HG03060 (cell line): ENCODE measurements at regions not wholly inside any gene's neighbourhood (a gene's known extent, or its start where the extent isn't known, plus 50 kb on each side); places are given as distances from the start of the nearest gene placed in this dataset.

Source experiments
- ATAC-seq: cut with Tn5 transposase; IDR thresholded peaks from one replicate; pipeline ENCODE4 v1.9.1; 2021; ENCODE audit warnings: low read depth, moderate number of reproducible peaks; ENCODE audit not compliant: unreplicated experiment

DNA sequence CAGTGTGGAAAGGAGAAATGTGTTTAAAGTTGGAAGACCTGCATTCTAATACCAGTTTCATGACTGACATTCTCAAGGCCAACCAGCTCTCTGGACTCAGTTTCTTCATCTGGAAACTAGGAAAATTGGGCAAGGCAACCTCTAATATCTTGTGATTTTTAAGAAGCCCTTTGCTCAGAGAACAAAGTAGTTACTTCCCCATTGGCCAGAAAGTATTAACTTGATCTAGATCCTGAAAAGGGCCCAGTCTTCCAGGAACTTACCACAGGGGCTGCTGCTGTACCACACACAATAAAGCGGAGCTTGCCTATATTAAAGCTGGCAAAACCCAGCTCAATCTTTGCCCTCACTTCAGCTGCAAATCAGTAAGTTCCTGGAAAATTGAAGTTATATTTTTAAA lies 155.6 kb upstream of the ADO start:
- no peak for ATAC-seq

GRCh38 chr10:62650411-62650810 lies 154.1 kb upstream of the ADO start:
- no peak for ATAC-seq

DNA sequence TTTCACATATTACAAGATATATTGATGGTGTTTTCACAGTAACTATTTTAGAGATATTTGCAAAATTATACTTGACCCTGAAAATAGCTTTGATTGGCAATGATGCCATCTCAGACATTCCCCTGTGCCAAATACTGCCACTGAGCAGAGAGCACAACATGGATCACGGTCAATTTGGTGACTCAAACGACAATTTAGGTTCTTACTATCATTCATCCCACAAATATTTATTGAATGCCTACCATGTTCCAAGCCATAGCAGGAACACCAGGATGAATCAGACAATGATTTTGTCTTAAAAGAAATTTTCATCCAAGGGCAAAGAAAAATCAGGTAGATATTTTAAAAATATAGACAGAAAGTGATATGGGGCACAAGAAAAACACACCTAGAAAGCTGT lies 153.2 kb upstream of the ADO start:
- no peak for ATAC-seq

DNA sequence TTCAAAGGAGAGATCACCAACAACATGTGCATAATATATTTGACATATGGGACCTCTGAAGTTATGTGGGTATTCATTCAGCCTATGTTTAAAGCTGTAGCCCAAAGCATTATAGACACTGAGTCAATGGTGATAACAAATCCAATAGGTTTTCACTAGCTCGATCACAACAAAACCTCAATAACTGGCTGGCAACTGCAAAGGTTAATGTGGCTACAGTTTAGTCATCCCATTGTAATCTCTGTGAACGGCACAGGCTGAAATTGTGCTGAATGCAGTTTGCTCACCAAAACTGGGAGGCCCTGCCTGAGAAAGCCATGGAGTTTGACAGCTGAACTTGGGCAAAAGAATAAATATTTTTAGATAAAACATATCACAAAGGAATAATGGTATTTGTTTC lies 152.4 kb upstream of the ADO start:
- ATAC-seq: no peak

- no peak for ATAC-seq
Measured at GRCh38 chr10:62652564-62652963, 152.0 kb upstream of the ADO start.

- peak; percentile 78 for ATAC-seq
Measured at GRCh38 chr10:62653254-62653653, 151.3 kb upstream of the ADO start.

- ATAC-seq: no peak
Measured at GRCh38 chr10:62654966-62655336, 149.6 kb upstream of the ADO start.

DNA sequence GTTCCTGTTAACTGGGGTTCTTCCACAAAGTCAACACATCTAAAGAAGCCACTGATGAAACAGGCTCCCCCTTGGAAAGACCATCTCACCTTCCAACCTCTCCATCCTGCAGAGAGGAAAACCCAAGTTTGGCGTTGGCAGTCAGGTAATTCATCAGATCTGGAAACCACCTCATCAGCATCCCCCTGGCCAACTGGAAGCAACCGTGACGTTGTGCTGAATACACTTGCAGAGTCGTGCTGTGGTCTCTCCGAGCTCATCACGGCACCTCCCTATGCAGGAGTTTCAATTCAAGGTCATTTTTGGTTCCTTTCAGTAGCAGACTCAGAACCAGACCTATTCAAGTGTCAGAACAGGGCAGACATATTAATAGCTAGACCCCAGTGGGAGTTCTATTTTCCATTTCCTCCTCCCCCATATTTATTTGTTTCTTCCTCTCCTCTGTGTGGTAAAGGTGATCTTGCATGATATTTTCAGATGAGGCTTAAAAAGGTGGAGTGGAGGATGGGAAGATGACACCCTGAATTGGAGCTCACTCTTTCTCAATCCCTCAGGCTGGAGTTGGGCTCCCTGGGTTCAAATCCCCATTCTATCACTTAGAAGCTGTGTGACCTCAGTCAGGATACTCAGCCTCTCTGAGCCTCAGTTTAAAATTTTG lies 149.1 kb upstream of the ADO start:
- peak; percentile 57 for ATAC-seq

DNA sequence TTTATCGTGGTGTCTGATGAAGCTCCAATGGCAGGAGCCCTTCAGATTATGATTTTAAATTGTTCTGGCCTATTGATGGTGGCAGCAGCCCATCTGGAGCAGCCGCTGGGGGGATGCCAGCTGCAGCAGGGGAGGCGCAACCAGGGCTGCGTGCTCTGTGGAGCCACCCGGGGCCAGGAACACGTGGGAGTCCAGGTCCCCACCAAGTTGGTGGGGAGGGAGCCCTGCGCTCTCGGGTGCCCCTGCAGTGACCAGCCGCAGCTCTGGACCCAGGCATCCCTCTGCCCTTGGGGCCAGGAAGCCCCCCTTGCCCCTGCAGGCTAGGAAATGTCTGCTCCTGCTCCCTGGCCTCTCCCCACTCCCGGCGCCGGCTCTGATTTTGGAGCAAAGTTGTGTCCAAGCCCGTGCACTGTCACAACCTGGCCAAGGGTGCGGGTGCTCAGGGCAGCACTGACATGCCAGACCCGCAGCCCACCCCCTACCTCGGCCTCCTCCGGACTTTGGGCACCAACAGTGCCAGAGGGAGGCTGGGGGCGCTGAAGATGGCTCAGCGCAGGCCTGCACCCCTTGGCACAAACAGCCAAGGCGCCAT lies 147.2 kb upstream of the ADO start:
- ATAC-seq: no peak

GRCh38 chr10:62658516-62658915 lies 146.0 kb upstream of the ADO start:
- ATAC-seq: no peak

GRCh38 chr10:62661143-62661542 lies 143.4 kb upstream of the ADO start:
- no peak for ATAC-seq

GRCh38 chr10:62662486-62662885 lies 142.0 kb upstream of the ADO start:
- ATAC-seq: no peak

DNA sequence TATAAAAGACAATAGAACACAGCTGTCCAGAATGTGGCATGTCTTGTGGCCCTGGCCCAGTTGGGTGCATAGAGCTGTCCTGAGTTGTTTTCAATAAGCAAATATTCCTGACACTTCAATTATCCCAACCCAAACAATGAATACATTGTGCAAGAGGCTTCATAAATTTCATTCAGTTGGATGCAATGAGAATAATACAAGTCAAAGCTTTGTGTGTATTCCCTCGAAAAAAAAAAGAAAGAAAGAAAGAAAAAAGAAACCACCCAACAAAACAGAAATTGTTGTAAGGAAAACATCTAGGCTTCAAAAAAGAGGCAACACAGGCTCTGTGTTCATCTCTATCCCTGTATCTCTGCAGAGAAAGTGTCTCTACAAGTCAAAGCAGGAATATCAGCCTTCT lies 138.7 kb upstream of the ADO start:
- no peak for ATAC-seq

DNA sequence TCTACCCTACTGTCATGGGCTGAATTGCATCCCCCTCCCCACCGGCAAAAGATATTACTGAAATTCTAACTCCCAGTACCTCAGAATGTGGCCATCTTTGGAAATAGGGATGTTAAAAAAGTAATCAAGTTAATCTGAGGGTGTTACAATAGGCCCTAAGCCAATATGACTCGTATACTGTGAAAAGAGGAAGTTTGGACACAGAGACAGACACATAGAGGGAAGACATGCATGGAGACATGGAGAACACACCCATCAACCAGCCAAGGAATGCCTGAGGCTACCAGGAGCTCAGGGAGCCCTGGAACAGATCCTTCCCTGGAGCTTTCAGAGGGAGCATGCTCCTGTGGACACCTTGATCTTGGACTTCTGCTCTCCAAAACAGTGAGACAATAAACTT lies 138.2 kb upstream of the ADO start:
- ATAC-seq: no peak

- no peak for ATAC-seq
Measured at GRCh38 chr10:62669341-62669740, 135.2 kb upstream of the ADO start.

DNA sequence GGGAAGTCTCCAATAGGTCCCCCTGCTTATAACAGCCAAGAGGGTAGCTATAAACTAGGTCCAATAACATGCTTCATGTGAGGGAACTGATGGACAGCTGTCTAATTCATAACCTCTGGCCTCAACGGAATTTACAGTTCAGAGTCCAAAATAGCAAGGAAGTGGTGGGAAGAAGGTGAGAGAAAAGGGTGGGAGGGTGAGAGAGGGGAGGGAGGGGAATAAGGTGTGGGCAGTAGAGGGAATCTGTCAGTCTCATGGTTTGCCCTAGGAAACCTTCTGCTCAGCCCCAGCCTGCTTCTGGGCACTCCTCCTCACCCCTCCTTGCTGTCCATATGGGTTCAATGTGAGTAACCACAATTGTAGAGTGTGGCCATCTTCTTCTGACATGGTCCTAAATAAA lies 133.4 kb upstream of the ADO start:
- ATAC-seq: no peak

DNA sequence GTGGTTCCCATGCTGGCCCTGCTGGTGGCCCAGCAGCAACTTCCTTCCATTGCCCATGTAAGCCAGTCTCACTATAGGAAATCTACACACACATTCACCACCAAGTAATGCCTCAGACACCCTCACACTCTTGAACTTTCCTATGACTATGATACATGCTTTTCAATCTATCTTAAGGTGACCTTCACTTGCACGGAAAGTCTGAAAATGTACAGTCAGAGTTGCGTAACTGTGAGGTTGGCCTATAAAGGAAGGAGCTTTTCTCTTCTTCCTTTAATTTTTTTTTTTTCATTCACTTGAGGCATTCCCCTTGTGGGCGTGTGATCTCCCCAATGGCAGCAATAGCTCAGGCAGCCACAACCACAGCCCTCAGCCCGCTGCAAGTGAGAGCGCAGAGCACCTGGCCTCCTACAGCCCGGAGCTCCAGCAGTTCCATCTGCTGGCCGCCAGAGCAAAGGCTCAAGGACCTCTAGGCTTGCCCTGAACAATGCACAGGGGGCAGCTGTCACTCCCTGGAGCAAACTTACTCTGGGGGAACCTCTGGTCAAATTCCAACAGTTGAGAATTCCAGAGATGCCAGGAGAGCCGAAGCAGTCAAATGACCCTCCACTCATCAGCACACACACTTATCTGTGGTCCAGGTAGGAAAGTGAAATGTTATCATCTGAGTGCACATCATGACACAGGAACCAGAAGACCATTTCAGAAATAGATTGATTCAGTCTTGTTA lies 123.1 kb upstream of the ADO start:
- peak; percentile 84 for ATAC-seq

GRCh38 chr10:62684911-62685310 lies 119.6 kb upstream of the ADO start:
- no peak for ATAC-seq

DNA sequence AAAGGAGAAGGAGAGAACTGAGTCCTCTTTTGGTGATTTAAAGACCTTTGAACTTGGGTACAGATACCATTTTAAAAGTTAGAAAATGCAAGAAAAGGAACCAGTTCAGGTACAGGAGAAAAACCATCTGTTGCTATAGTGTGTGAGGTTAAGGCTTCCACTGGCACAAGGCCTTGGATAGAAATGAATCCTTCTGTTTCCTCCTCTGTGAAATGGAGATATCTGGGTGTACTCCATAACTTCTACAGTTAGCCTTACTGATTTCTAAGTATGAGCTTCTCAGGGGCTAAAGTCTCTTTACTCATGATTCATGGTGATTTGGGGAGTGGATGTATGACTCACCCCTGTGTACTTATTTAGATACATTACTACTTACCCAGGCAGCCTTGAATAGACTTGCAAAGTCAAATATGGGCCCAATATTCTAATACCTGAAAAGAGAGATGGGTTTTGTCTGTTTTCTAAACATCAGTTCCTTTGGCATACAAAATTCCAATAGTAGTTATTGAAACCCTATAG lies 117.2 kb upstream of the ADO start:
- no peak for ATAC-seq

DNA sequence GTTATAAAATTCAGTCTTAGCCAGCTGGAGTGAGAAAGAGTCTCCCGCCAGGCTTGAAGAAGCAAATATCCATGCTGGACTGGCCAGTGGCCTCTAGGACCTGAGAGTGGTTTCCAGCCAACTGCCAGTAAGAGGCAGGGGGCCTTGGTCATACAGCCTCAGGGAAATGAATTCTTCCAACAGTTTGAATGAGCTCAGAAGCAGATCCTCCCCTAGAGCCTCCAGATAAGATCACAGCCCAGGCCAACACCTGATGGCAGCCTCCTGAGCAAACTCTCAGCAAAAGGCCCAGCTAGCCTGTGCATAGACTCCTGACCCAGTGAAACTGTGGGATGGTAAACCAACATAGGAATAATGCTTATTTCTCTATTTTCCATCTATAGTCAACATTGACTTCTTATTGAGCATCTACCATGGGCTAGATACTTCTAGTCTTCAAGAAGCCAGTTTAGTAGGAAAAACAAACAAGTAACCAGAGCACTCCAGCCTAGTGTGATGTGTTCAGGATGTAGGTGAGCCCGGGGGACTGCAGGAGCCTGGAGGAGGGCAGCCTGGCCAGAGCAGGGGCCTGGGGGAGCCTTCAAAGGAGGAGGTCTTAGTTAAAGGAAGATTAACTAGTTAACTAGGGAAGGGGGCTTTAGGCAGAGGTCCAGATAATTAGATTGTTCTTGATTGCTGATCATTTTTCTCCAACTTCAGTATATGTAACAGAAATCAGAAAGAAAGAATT lies 115.4 kb upstream of the ADO start:
- ATAC-seq: no peak

DNA sequence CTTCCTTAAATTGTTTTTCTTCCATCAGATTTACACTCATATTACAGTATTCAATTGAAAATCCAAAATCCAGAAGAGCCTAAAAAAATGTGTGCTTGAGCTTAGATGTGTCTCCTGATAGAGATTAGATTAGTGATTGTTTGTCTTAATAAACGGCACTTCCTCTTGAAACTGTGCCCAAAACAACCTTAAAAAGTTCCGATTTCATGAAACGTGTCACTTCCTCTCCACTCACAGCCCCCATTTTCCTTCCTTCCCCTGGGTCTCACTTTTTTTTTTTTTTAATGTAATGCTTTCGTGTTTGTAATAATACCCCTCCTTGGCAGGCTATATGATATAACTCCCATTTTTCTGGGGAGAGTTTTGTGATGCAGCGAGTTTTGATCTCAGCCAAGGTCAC lies 114.8 kb upstream of the ADO start:
- no peak for ATAC-seq
